ENCODE measurements at regions not wholly inside any gene's neighbourhood (a gene's known extent, or its start where the extent isn't known, plus 50 kb on each side); places are given as distances from the start of the nearest gene placed in this dataset.
A peak's percentile ranks its signal among the peaks of the same experiment; 100 is the strongest.
"Not testable (repeated sequence)": the region's sequence is repeated elsewhere in the genome, so short reads cannot be mapped to it uniquely, and the experiment has no call there.

DNA sequence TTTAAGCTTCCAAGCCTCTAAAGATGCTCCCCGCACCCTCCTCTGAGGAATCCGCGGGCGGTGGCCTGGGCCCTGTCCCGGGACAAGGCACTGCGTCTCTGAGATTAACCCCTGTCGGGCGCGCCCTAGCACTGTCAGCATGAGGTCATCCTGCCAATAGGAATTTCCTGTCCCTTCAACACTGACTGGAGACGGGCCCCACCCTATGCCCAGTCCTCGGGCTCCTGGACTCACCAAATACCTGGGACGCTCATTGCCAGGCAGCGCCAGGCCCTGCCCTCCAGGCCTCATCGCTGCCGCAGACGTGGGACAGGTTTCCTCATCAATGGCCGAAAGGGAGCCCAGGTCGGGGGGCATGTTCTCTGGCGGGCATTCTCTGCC lies 67.6 kb upstream of the SH3GL3 start:
- WGBS, 2 donors (ENCODE audit: extremely low coverage in 2 of 2, insufficient read length in 2 of 2, insufficient replicate concordance in 1 of 2) = no CpG with 5 or more reads among the region's 19 CpGs
- Histone ChIP-seq H3K18ac (ENCODE audit: low read length) (peak overlapping the region; percentile 44), H3K79me1 (ENCODE audit: low read depth, low read length) (no peaks in the 10 kb centered on the region), H4K91ac (ENCODE audit: low read depth, low read length, poor library complexity) (no peak overlapping the region), H3K9ac (ENCODE audit: low read depth, low read length, poor library complexity) (peak overlapping the region; percentile 39), H3K14ac (ENCODE audit: low read length) (no peak overlapping the region), H2BK15ac (ENCODE audit: low read length) (peak overlapping the region; percentile 45), H3K4ac (ENCODE audit: low read length) (no peak overlapping the region), H3K9me3 (replicated peaks in 1 of 2; ENCODE audit: control insufficient read depth in 2 of 2, insufficient read depth in 1 of 2, low read depth in 1 of 2, low read length in 2 of 2) (no peaks in the 10 kb centered on the region), H2BK120ac (ENCODE audit: low read depth, low read length) (no peak overlapping the region), H3K27me3 (ENCODE audit: control insufficient read depth in 3 of 3, insufficient read depth in 3 of 3, low read depth in 1 of 3, low read length in 3 of 3) (peaks cover 0 to 21% (median 17%) of the 10 kb centered on the region in 3 experiments), H2BK12ac (ENCODE audit: low read length) (no peak overlapping the region), H2BK5ac (ENCODE audit: low read length) (no peak overlapping the region), H3K4me1 (ENCODE audit: control insufficient read depth in 2 of 2, insufficient read depth in 1 of 2, low read depth in 1 of 2, low read length in 2 of 2) (peaks cover 0 to 11% of the 10 kb centered on the region in 2 donors), H4K8ac (ENCODE audit: low read depth, low read length) (no peak overlapping the region), H2AK5ac (ENCODE audit: low read depth, low read length) (peak overlapping the region; percentile 54), H2AFZ (ENCODE audit: low read length) (no peak overlapping the region), H3K27ac (replicated peaks; ENCODE audit: low read length) (no peak overlapping the region), H3K23ac (ENCODE audit: low read depth, low read length, poor library complexity) (peak overlapping the region; percentile 67), H3K4me3 (ENCODE audit: low read length in 2 of 2) (no peak overlapping the region), H3K4me2 (ENCODE audit: insufficient read depth, low read length, poor library complexity, severe bottlenecking) (peak overlapping the region; percentile 37), H3K36me3 (replicated peaks in 1 of 2; ENCODE audit: control insufficient read depth in 2 of 2, insufficient read depth in 2 of 2, low read length in 2 of 2) (no peaks in the 10 kb centered on the region)
- no peak for DNase-seq (ENCODE audit: low spot score)

DNA sequence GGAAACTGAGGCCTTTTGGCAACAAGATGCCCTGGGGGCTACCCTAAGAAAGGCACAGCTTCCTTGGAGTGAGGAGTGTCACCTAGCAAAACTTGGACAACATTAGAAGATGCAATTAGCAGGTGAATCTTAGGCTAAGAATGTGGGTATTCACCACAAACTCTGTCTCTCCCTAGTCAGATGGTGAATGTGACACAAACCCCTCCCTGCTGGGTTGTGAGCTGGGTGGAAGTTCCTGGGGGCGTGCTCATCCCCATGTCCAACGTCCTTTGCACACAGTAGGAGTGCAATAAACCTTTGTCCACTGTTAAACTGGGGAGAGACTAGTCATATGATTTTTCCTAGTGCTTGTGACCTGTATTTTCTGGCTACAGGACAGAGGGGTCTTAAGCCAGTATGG lies 67.1 kb upstream of the SH3GL3 start:
- no peak overlapping the region for H2BK12ac ChIP-seq (ENCODE audit: low read length)
- H3K79me1 ChIP-seq (ENCODE audit: low read depth, low read length) = no peaks in the 10 kb centered on the region
- H2AK5ac ChIP-seq (ENCODE audit: low read depth, low read length) = no peak overlapping the region
- peaks cover 0 to 21% (median 17%) of the 10 kb centered on the region in 3 experiments for H3K27me3 ChIP-seq (ENCODE audit: control insufficient read depth in 3 of 3, insufficient read depth in 3 of 3, low read depth in 1 of 3, low read length in 3 of 3)
- H3K4me3 ChIP-seq (ENCODE audit: low read length in 2 of 2) = no peak overlapping the region
- no peak overlapping the region for H3K14ac ChIP-seq (ENCODE audit: low read length)
- H3K9me3 ChIP-seq (replicated peaks in 1 of 2; ENCODE audit: control insufficient read depth in 2 of 2, insufficient read depth in 1 of 2, low read depth in 1 of 2, low read length in 2 of 2) = no peaks in the 10 kb centered on the region
- H4K8ac ChIP-seq (ENCODE audit: low read depth, low read length) = no peak overlapping the region
- no peak overlapping the region for H2BK5ac ChIP-seq (ENCODE audit: low read length)
- no peak overlapping the region for H3K27ac ChIP-seq (replicated peaks; ENCODE audit: low read length)
- H3K23ac ChIP-seq (ENCODE audit: low read depth, low read length, poor library complexity) = no peak overlapping the region
- no peak for DNase-seq (ENCODE audit: low spot score)
- H3K4me2 ChIP-seq (ENCODE audit: insufficient read depth, low read length, poor library complexity, severe bottlenecking) = no peak overlapping the region
- no peaks in the 10 kb centered on the region for H3K36me3 ChIP-seq (replicated peaks in 1 of 2; ENCODE audit: control insufficient read depth in 2 of 2, insufficient read depth in 2 of 2, low read length in 2 of 2)
- H3K4me1 ChIP-seq (ENCODE audit: control insufficient read depth in 2 of 2, insufficient read depth in 1 of 2, low read depth in 1 of 2, low read length in 2 of 2) = peaks cover 0 to 11% of the 10 kb centered on the region in 2 donors
- no peak overlapping the region for H3K4ac ChIP-seq (ENCODE audit: low read length)
- no peak overlapping the region for H2BK120ac ChIP-seq (ENCODE audit: low read depth, low read length)
- H2BK15ac ChIP-seq (ENCODE audit: low read length) = peak overlapping the region; percentile 45
- no peak overlapping the region for H4K91ac ChIP-seq (ENCODE audit: low read depth, low read length, poor library complexity)
- peak overlapping the region; percentile 2 for H3K18ac ChIP-seq (ENCODE audit: low read length)
- peak overlapping the region; percentile 7 for H2AFZ ChIP-seq (ENCODE audit: low read length)
- WGBS, 2 donors (ENCODE audit: extremely low coverage in 2 of 2, insufficient read length in 2 of 2, insufficient replicate concordance in 1 of 2) = no CpG with 5 or more reads among the region's 2 CpGs
- peak overlapping the region; percentile 39 for H3K9ac ChIP-seq (ENCODE audit: low read depth, low read length, poor library complexity)

DNA sequence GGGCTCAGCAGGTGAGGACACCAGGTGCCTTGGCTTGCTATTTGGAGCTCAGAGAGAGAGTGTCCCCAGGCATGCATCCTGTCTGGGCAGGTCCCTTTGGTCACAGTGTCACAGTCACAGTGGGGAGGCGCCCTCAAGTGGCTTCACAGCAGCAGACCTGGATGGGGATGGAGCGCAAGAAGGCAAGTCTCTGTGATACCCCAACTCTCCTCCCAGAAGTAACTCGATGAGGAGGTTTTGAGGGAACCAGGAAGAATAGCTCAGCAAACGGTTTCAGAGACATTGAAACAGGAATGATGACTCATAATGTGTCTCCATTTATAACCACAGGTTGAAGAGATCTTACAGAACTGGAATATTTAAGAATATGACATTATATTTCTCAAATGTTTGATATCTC lies 66.5 kb upstream of the SH3GL3 start:
- H3K9ac ChIP-seq (ENCODE audit: low read depth, low read length, poor library complexity) = no peak overlapping the region
- no peak for DNase-seq (ENCODE audit: low spot score)
- no CpG with 5 or more reads among the region's 4 CpGs for WGBS, 2 donors (ENCODE audit: extremely low coverage in 2 of 2, insufficient read length in 2 of 2, insufficient replicate concordance in 1 of 2)

DNA sequence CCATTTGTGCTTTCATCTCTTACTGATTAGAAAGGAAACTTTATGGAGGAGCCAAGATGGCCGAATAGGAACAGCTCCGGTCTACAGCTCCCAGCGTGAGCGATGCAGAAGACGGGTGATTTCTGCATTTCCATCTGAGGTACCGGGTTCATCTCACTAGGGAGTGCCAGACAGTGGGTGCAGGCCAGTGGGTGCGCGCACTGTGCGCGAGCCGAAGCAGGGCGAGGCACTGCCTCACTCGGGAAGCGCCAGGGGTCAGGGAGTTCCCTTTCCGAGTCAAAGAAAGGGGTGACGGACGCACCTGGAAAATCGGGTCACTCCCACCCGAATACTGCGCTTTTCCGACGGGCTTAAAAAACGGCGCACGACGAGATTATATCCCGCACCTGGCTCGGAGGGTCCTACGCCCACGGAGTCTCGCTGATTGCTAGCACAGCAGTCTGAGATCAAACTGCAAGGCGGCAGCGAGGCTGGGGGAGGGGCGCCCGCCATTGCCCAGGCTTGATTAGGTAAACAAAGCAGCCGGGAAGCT lies 63.5 kb upstream of the SH3GL3 start:
- not testable (repeated sequence) for H3K23ac ChIP-seq (ENCODE audit: low read depth, low read length, poor library complexity); H3K4me2 ChIP-seq (ENCODE audit: insufficient read depth, low read length, poor library complexity, severe bottlenecking); H2BK15ac ChIP-seq (ENCODE audit: low read length); H3K27ac ChIP-seq (replicated peaks; ENCODE audit: low read length); H3K4ac ChIP-seq (ENCODE audit: low read length); H3K9ac ChIP-seq (ENCODE audit: low read depth, low read length, poor library complexity); H3K36me3 ChIP-seq (replicated peaks in 1 of 2; ENCODE audit: control insufficient read depth in 2 of 2, insufficient read depth in 2 of 2, low read length in 2 of 2); H3K18ac ChIP-seq (ENCODE audit: low read length); H4K8ac ChIP-seq (ENCODE audit: low read depth, low read length); H2AFZ ChIP-seq (ENCODE audit: low read length); H4K91ac ChIP-seq (ENCODE audit: low read depth, low read length, poor library complexity); H2AK5ac ChIP-seq (ENCODE audit: low read depth, low read length); H3K79me1 ChIP-seq (ENCODE audit: low read depth, low read length); H3K4me3 ChIP-seq (ENCODE audit: low read length in 2 of 2); DNase-seq (ENCODE audit: low spot score); H2BK120ac ChIP-seq (ENCODE audit: low read depth, low read length); H2BK5ac ChIP-seq (ENCODE audit: low read length); H2BK12ac ChIP-seq (ENCODE audit: low read length); H3K9me3 ChIP-seq (replicated peaks in 1 of 2; ENCODE audit: control insufficient read depth in 2 of 2, insufficient read depth in 1 of 2, low read depth in 1 of 2, low read length in 2 of 2); H3K4me1 ChIP-seq (ENCODE audit: control insufficient read depth in 2 of 2, insufficient read depth in 1 of 2, low read depth in 1 of 2, low read length in 2 of 2); H3K14ac ChIP-seq (ENCODE audit: low read length)
- no CpG with 5 or more reads among the region's 36 CpGs for WGBS, 2 donors (ENCODE audit: extremely low coverage in 2 of 2, insufficient read length in 2 of 2, insufficient replicate concordance in 1 of 2)
- H3K27me3 ChIP-seq (ENCODE audit: control insufficient read depth in 3 of 3, insufficient read depth in 3 of 3, low read depth in 1 of 3, low read length in 3 of 3) = peaks cover 0 to 16% (median 11%) of the 10 kb centered on the region in 3 experiments

More for the DNA sequence above, 66.5 kb upstream of the SH3GL3 start:
- Histone ChIP-seq H3K27ac (replicated peaks; ENCODE audit: low read length) (no peak overlapping the region), H3K4me3 (ENCODE audit: low read length in 2 of 2) (no peak overlapping the region), H3K27me3 (ENCODE audit: control insufficient read depth in 3 of 3, insufficient read depth in 3 of 3, low read depth in 1 of 3, low read length in 3 of 3) (peaks cover 0 to 21% (median 17%) of the 10 kb centered on the region in 3 experiments), H2BK5ac (ENCODE audit: low read length) (no peak overlapping the region), H3K79me1 (ENCODE audit: low read depth, low read length) (no peaks in the 10 kb centered on the region), H3K4me2 (ENCODE audit: insufficient read depth, low read length, poor library complexity, severe bottlenecking) (no peak overlapping the region), H3K14ac (ENCODE audit: low read length) (no peak overlapping the region), H3K4ac (ENCODE audit: low read length) (no peak overlapping the region), H3K4me1 (ENCODE audit: control insufficient read depth in 2 of 2, insufficient read depth in 1 of 2, low read depth in 1 of 2, low read length in 2 of 2) (peaks cover 0 to 11% of the 10 kb centered on the region in 2 donors), H3K9me3 (replicated peaks in 1 of 2; ENCODE audit: control insufficient read depth in 2 of 2, insufficient read depth in 1 of 2, low read depth in 1 of 2, low read length in 2 of 2) (no peaks in the 10 kb centered on the region), H4K8ac (ENCODE audit: low read depth, low read length) (no peak overlapping the region), H3K18ac (ENCODE audit: low read length) (no peak overlapping the region), H3K36me3 (replicated peaks in 1 of 2; ENCODE audit: control insufficient read depth in 2 of 2, insufficient read depth in 2 of 2, low read length in 2 of 2) (no peaks in the 10 kb centered on the region), H3K23ac (ENCODE audit: low read depth, low read length, poor library complexity) (no peak overlapping the region), H2BK12ac (ENCODE audit: low read length) (no peak overlapping the region), H2AFZ (ENCODE audit: low read length) (peak overlapping the region; percentile 7), H4K91ac (ENCODE audit: low read depth, low read length, poor library complexity) (no peak overlapping the region), H2BK120ac (ENCODE audit: low read depth, low read length) (no peak overlapping the region), H2BK15ac (ENCODE audit: low read length) (no peak overlapping the region), H2AK5ac (ENCODE audit: low read depth, low read length) (no peak overlapping the region)
